HCT116 (cell line): ENCODE measurements at regions not wholly inside any gene's neighbourhood (a gene's known extent, or its start where the extent isn't known, plus 50 kb on each side); places are given as distances from the start of the nearest gene placed in this dataset.
"Not testable (repeated sequence)": the region's sequence is repeated elsewhere in the genome, so short reads cannot be mapped to it uniquely, and the experiment has no call there.

ENCODE experiments used
- ATAC-seq: fragments of 200-7000 bp; cut with Tn5 transposase; 2 replicates; pipeline ENCODE4 v1.9.1; 2020; ENCODE audit warnings: mild to moderate bottlenecking, moderate library complexity
- BruUV-seq: library from RNA; stranded (reverse); fragments of 400-500 nt; replicated peaks from 2 replicates; lab custom pipeline; 2021; lab: Mats Ljungman, UMichigan
- CTCF ChIA-PET: fragments of 300-600 bp; sonication (Branson Sonifier 250); formaldehyde crosslinking; loops from one replicate; lab custom pipeline; 2021; ENCODE audit warnings: antibody characterized with exemption; lab: Charles Lee
- POLR2A ChIA-PET: fragments of 300-600, 350-600 bp; sonication (Branson Sonifier 250); formaldehyde crosslinking; loops from one replicate; lab custom pipeline; 2021; ENCODE audit warnings: antibody characterized with exemption; lab: Charles Lee
- RAD21 ChIA-PET, 2 experiments: fragments of 300-600 bp; sonication (Branson Sonifier 250); formaldehyde crosslinking; loops; one replicate each; lab custom pipeline; 2023; ENCODE audit warnings: low total read pairs in 2 of 2; ENCODE audit not compliant: uncharacterized antibody in 2 of 2, unreplicated experiment in 2 of 2, low non-redundant PET in 1 of 2; lab: Charles Lee
- DNase-seq: peaks from one replicate; pipeline ENCODE4 v3.0.0-alpha.2; 2010; ENCODE audit warnings: low read depth, low spot score
- H2AFZ ChIP-seq: fragments of 200-600 bp; shearing (Covaris generic), sonication (generic); 2 replicates; pipeline ENCODE4 v1.6.1; 2017; ENCODE audit warnings: low read depth, mixed run types, mixed read lengths, antibody characterized with exemption, low read length; ENCODE audit not compliant: poor library complexity, severe bottlenecking
- H3K27ac ChIP-seq: 2 replicates; pipeline ENCODE4 v1.5.1; 2012; ENCODE audit warnings: low read depth, low read length
- H3K27me3 ChIP-seq: fragments of 200-600 bp; sonication (generic); 2 replicates; pipeline ENCODE4 v1.6.1; 2016; ENCODE audit warnings: mixed run types, low read length, mixed read lengths; ENCODE audit not compliant: insufficient read depth
- H3K36me3 ChIP-seq, 2 experiments: fragments of 200-500 bp in 1 of 2; fragments of 200-600 bp in 1 of 2; sonication (Bioruptor generic) in 1 of 2; sonication (generic) in 1 of 2; 2 replicates each; pipeline versions ENCODE4 v1.5.1 to v1.6.1; 2014 to 2016; ENCODE audit warnings: low read length in 2 of 2, inconsistent platforms in 1 of 2, mixed read lengths in 1 of 2, mixed run types in 1 of 2; ENCODE audit not compliant: insufficient read depth in 2 of 2, control insufficient read depth in 1 of 2
- H3K4me1 ChIP-seq, 2 experiments: fragments of 200-600 bp in 1 of 2; sonication (generic) in 1 of 2; 2 replicates each; pipeline versions ENCODE4 v1.5.1 to v1.6.1; 2012 to 2017; ENCODE audit warnings: low read length in 2 of 2, inconsistent platforms in 1 of 2, mild to moderate bottlenecking in 1 of 2, mixed read lengths in 1 of 2, mixed run types in 1 of 2, moderate library complexity in 1 of 2; ENCODE audit not compliant: insufficient read depth in 2 of 2, control insufficient read depth in 1 of 2
- H3K4me2 ChIP-seq: fragments of 200-600 bp; sonication (generic); 2 replicates; pipeline ENCODE4 v1.6.1; 2017; ENCODE audit warnings: mixed run types, low read length, mixed read lengths
- H3K4me3 ChIP-seq, 2 experiments: fragments of 200-600 bp in 1 of 2; sonication (generic) in 1 of 2; replicated peaks in 1 of 2; 2 replicates each; pipeline ENCODE4 v1.5.1; 2011 to 2016; ENCODE audit warnings: low read length in 2 of 2, control low read depth in 1 of 2, low read depth in 1 of 2, mild to moderate bottlenecking in 1 of 2, mixed read lengths in 1 of 2, mixed run types in 1 of 2
- H3K79me2 ChIP-seq: fragments of 200-600 bp; sonication (generic); 2 replicates; pipeline ENCODE4 v1.6.1; 2017; ENCODE audit warnings: mild to moderate bottlenecking, mixed run types, low read length, moderate library complexity, mixed read lengths; ENCODE audit not compliant: insufficient read depth
- H3K9ac ChIP-seq: fragments of 200-600 bp; sonication (generic); 2 replicates; pipeline ENCODE4 v1.6.1; 2016; ENCODE audit warnings: low read length, mixed read lengths
- H3K9me2 ChIP-seq: fragments of 200-600 bp; sonication (generic), shearing (Covaris generic); 2 replicates; pipeline ENCODE4 v1.6.1; 2017; ENCODE audit warnings: mixed run types, mild to moderate bottlenecking, moderate library complexity; ENCODE audit not compliant: insufficient read depth
- H3K9me3 ChIP-seq, 2 experiments: fragments of 200-500 bp in 1 of 2; fragments of 200-600 bp in 1 of 2; sonication (Bioruptor generic) in 1 of 2; sonication (generic) in 1 of 2; 2 replicates each; pipeline ENCODE4 v1.6.1; 2014 to 2017; ENCODE audit warnings: low read length in 2 of 2, mixed read lengths in 2 of 2, inconsistent platforms in 1 of 2, low read depth in 1 of 2, mild to moderate bottlenecking in 1 of 2, mixed run types in 1 of 2, moderate library complexity in 1 of 2; ENCODE audit not compliant: control insufficient read depth in 1 of 2, insufficient read depth in 1 of 2
- H4K20me1 ChIP-seq: fragments of 200-600 bp; sonication (generic), shearing (Covaris generic); 2 replicates; pipeline ENCODE4 v1.6.1; 2017; ENCODE audit warnings: mixed run types, mild to moderate bottlenecking, moderate library complexity; ENCODE audit not compliant: insufficient read depth
- CBX3 ChIP-seq: IDR thresholded peaks from 2 replicates; pipeline ENCODE4 v1.6.1; 2012; ENCODE audit warnings: low read depth
- CEBPB ChIP-seq: IDR thresholded peaks from 2 replicates; pipeline ENCODE4 v1.6.1; 2012; ENCODE audit warnings: low read depth
- ELF1 ChIP-seq: IDR thresholded peaks from 2 replicates; pipeline ENCODE4 v1.6.1; 2012; ENCODE audit warnings: low read depth, borderline replicate concordance
- EZH2 ChIP-seq: fragments of 200-600 bp; sonication (generic); IDR thresholded peaks from 2 replicates; pipeline ENCODE4 v1.6.1; 2017; ENCODE audit warnings: antibody characterized with exemption, mixed run types
- EZH2phosphoT487 ChIP-seq: fragments of 200-600 bp; IDR thresholded peaks from 2 replicates; pipeline ENCODE4 v1.6.1; 2018; ENCODE audit warnings: antibody characterized with exemption, borderline replicate concordance
- FOSL1 ChIP-seq: IDR thresholded peaks from 2 replicates; pipeline ENCODE4 v1.6.1; 2012; ENCODE audit warnings: low read depth
- JUND ChIP-seq: IDR thresholded peaks from 2 replicates; pipeline ENCODE4 v1.6.1; 2012
- POLR2A ChIP-seq: IDR thresholded peaks from 2 replicates; pipeline ENCODE4 v1.7.0; 2011; ENCODE audit warnings: borderline replicate concordance; ENCODE audit not compliant: insufficient read depth, insufficient read length; ENCODE audit errors: extremely low read depth
- RAD21 ChIP-seq: IDR thresholded peaks from 2 replicates; pipeline ENCODE4 v1.6.1; 2012; ENCODE audit warnings: low read depth, mild to moderate bottlenecking
- SP1 ChIP-seq: IDR thresholded peaks from 2 replicates; pipeline ENCODE4 v1.6.1; 2012; ENCODE audit warnings: low read depth
- TCF7L2 ChIP-seq: IDR thresholded peaks from 2 replicates; pipeline ENCODE4 v1.7.0; 2011; ENCODE audit warnings: borderline replicate concordance, inconsistent platforms; ENCODE audit not compliant: insufficient read depth, insufficient read length; ENCODE audit errors: extremely low read depth
- YY1 ChIP-seq: IDR thresholded peaks from 2 replicates; pipeline ENCODE4 v1.6.1; 2011; ENCODE audit warnings: low read length, low read depth, moderate library complexity, mild to moderate bottlenecking; ENCODE audit not compliant: insufficient replicate concordance; ENCODE audit errors: extremely low read depth
- ZFX ChIP-seq: fragments of 450-650 bp; IDR thresholded peaks from 2 replicates; pipeline ENCODE4 v1.6.1; 2017
- intact Hi-C: fragments of 100-400 bp; cut with micrococcal nuclease; formaldehyde crosslinking; loops from 2 replicates; pipeline ENCODE4 v1.10.0; 2022
- TF ChIP-seq, protein P1 (sequence below): IDR thresholded peaks from 2 replicates; pipeline ENCODE4 v1.6.1; 2012
- TF ChIP-seq, protein P2 (sequence below): IDR thresholded peaks from 2 replicates; pipeline ENCODE4 v1.6.1; 2011; ENCODE audit warnings: mild to moderate bottlenecking, low read length, moderate library complexity; ENCODE audit not compliant: insufficient replicate concordance; ENCODE audit errors: extremely low read depth
- TF ChIP-seq, protein P3 (sequence below): IDR thresholded peaks from 2 replicates; pipeline ENCODE4 v1.6.1; 2012; ENCODE audit warnings: low read depth
- TF ChIP-seq, protein P4 (sequence below): IDR thresholded peaks from 2 replicates; pipeline ENCODE4 v1.6.1; 2012

DNA sequence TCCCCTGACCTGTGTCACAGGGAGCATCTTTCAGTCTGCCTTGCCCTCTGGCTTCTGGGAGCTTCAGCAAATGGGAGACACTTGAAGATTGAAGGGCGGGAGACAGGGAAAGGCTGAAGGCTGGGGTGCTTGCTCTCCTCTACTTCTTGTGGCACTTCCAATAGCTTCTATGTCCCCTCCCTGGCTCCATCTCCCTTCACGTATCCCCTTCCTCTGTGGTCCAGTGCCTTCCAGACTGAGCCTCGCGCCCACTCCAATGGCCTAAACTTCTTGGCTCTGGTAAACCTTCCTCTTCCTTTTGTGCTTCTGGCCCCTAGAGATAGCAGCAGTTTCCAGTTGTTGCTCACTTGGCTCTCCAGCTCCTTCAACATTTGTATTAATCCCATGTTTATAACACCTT, 69.8 kb upstream of the TOPAZ1 start:
- no TSS peak for BruUV-seq
- RAD21 ChIA-PET = no interaction called here
- POLR2A ChIA-PET = no interaction called here

DNA sequence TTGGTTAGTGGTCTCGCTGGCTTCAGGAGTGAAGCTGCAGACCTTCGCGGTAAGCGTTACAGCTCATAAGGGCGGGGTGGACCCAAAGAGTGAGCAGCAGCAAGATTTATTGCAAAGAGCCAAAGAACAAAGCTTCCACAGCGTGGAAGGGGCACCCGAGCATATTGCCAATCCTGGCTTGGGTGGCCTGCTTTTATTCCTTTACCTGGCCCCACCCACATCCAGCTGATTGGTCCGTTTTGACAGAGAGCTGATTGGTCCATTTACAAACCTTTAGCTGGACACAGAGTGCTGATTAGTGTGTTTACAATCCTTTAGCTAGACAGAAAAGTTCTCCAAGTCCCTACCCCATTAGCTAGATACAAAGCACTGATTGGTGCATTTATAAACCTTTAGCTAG, 69.0 kb upstream of the TOPAZ1 start:
- H3K9ac ChIP-seq, H4K20me1 ChIP-seq, H3K79me2 ChIP-seq, POLR2A ChIA-PET, ATAC-seq, intact Hi-C loops, H3K4me1 ChIP-seq, H2AFZ ChIP-seq, RAD21 ChIA-PET, DNase-seq, H3K36me3 ChIP-seq, H3K4me3 ChIP-seq, H3K27ac ChIP-seq, BruUV-seq, H3K9me3 ChIP-seq, H3K9me2 ChIP-seq, H3K4me2 ChIP-seq, CTCF ChIA-PET: not testable (repeated sequence)
- H3K27me3 ChIP-seq = peaks cover 19% of the 10 kb centered on the region

More for the DNA sequence above, 69.8 kb upstream of the TOPAZ1 start:
- no peaks in the 10 kb centered on the region for H3K79me2 ChIP-seq
- H4K20me1 ChIP-seq = no peaks in the 10 kb centered on the region
- TF ChIP-seq, protein P1, sequence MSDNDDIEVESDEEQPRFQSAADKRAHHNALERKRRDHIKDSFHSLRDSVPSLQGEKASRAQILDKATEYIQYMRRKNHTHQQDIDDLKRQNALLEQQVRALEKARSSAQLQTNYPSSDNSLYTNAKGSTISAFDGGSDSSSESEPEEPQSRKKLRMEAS = no peak
- TF ChIP-seq ZFX (no peak), RAD21 (no peak), CBX3 (no peak), TCF7L2 (no peak), ELF1 (no peak), SP1 (no peak), YY1 (no peak), JUND (no peak), FOSL1 (no peak), CEBPB (no peak), EZH2 (no peak), POLR2A (no peak), EZH2phosphoT487 (no peak)
- TF ChIP-seq, protein P2, sequence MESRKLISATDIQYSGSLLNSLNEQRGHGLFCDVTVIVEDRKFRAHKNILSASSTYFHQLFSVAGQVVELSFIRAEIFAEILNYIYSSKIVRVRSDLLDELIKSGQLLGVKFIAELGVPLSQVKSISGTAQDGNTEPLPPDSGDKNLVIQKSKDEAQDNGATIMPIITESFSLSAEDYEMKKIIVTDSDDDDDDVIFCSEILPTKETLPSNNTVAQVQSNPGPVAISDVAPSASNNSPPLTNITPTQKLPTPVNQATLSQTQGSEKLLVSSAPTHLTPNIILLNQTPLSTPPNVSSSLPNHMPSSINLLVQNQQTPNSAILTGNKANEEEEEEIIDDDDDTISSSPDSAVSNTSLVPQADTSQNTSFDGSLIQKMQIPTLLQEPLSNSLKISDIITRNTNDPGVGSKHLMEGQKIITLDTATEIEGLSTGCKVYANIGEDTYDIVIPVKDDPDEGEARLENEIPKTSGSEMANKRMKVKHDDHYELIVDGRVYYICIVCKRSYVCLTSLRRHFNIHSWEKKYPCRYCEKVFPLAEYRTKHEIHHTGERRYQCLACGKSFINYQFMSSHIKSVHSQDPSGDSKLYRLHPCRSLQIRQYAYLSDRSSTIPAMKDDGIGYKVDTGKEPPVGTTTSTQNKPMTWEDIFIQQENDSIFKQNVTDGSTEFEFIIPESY = no peak
- TF ChIP-seq, protein P3, sequence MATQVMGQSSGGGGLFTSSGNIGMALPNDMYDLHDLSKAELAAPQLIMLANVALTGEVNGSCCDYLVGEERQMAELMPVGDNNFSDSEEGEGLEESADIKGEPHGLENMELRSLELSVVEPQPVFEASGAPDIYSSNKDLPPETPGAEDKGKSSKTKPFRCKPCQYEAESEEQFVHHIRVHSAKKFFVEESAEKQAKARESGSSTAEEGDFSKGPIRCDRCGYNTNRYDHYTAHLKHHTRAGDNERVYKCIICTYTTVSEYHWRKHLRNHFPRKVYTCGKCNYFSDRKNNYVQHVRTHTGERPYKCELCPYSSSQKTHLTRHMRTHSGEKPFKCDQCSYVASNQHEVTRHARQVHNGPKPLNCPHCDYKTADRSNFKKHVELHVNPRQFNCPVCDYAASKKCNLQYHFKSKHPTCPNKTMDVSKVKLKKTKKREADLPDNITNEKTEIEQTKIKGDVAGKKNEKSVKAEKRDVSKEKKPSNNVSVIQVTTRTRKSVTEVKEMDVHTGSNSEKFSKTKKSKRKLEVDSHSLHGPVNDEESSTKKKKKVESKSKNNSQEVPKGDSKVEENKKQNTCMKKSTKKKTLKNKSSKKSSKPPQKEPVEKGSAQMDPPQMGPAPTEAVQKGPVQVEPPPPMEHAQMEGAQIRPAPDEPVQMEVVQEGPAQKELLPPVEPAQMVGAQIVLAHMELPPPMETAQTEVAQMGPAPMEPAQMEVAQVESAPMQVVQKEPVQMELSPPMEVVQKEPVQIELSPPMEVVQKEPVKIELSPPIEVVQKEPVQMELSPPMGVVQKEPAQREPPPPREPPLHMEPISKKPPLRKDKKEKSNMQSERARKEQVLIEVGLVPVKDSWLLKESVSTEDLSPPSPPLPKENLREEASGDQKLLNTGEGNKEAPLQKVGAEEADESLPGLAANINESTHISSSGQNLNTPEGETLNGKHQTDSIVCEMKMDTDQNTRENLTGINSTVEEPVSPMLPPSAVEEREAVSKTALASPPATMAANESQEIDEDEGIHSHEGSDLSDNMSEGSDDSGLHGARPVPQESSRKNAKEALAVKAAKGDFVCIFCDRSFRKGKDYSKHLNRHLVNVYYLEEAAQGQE = no peak
- TF ChIP-seq, protein P4, sequence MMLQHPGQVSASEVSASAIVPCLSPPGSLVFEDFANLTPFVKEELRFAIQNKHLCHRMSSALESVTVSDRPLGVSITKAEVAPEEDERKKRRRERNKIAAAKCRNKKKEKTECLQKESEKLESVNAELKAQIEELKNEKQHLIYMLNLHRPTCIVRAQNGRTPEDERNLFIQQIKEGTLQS = no peak
- no peak overlapping the region for H3K4me3 ChIP-seq
- H3K9me2 ChIP-seq = no peaks in the 10 kb centered on the region
- no peaks in the 10 kb centered on the region for H3K9me3 ChIP-seq
- H3K27ac ChIP-seq = no peak overlapping the region
- CTCF ChIA-PET = no interaction called here
- H3K4me2 ChIP-seq = no peak overlapping the region
- H3K9ac ChIP-seq = no peak overlapping the region
- intact Hi-C loops = no loop called here
- no peak overlapping the region for H2AFZ ChIP-seq
- ATAC-seq (no peak), DNase-seq (no peak)
- H3K4me1 ChIP-seq = no peaks in the 10 kb centered on the region
- peaks cover 19% of the 10 kb centered on the region for H3K27me3 ChIP-seq
- H3K36me3 ChIP-seq = no peaks in the 10 kb centered on the region
